ENCODE measurements at regions not wholly inside any gene's neighbourhood (a gene's known extent, or its start where the extent isn't known, plus 50 kb on each side); places are given as distances from the start of the nearest gene placed in this dataset.

- no peak overlapping the region for H3K27ac ChIP-seq
- no peak for TF ChIP-seq CTCF (IDR thresholded peaks at IDR 0.05)
- no peaks in the 10 kb centered on the region for H3K27me3 ChIP-seq
- no peaks in the 10 kb centered on the region for H3K36me3 ChIP-seq
- no peak for DNase-seq
- no peak overlapping the region for H3K4me3 ChIP-seq
- no peaks in the 10 kb centered on the region for H3K9me3 ChIP-seq
- H3K4me1 ChIP-seq: no peaks in the 10 kb centered on the region
- intact Hi-C loops (cut with DNase I; ENCODE audit: low total_unique reads): loop anchor here (5.0 kb wide), 1 partner anchor 61 kb away; no protein-coding TSS in a partner anchor
These were observed 239.5 kb upstream of the SLC24A2 start for GRCh38 chr9:20028192-20028848.

- Histone ChIP-seq H3K27ac (no peak overlapping the region), H3K27me3 (no peaks in the 10 kb centered on the region), H3K36me3 (no peaks in the 10 kb centered on the region), H3K9me3 (no peaks in the 10 kb centered on the region), H3K4me3 (no peak overlapping the region), H3K4me1 (no peaks in the 10 kb centered on the region)
- intact Hi-C loops (cut with DNase I; ENCODE audit: low total_unique reads): no loop called here
- DNase-seq: no peak
- TF ChIP-seq CTCF (IDR thresholded peaks at IDR 0.05): no peak
These were observed 235.2 kb upstream of the SLC24A2 start for GRCh38 chr9:20023961-20024571.

- intact Hi-C loops (cut with DNase I; ENCODE audit: low total_unique reads): no loop called here
- Histone ChIP-seq H3K36me3 (no peaks in the 10 kb centered on the region), H3K27ac (no peak overlapping the region), H3K4me1 (no peaks in the 10 kb centered on the region), H3K27me3 (no peaks in the 10 kb centered on the region), H3K4me3 (no peak overlapping the region), H3K9me3 (no peaks in the 10 kb centered on the region)
- DNase-seq: no peak
- TF ChIP-seq CTCF (IDR thresholded peaks at IDR 0.05): no peak
These were observed 234.5 kb upstream of the SLC24A2 start for GRCh38 chr9:20023210-20023905.

- intact Hi-C loops (cut with DNase I; ENCODE audit: low total_unique reads): no loop called here
- Histone ChIP-seq H3K9me3 (no peaks in the 10 kb centered on the region), H3K27ac (no peak overlapping the region), H3K36me3 (no peaks in the 10 kb centered on the region), H3K4me1 (no peaks in the 10 kb centered on the region), H3K27me3 (no peaks in the 10 kb centered on the region), H3K4me3 (no peak overlapping the region)
- no peak for DNase-seq
- TF ChIP-seq CTCF (IDR thresholded peaks at IDR 0.05): no peak
These were observed 233.6 kb upstream of the SLC24A2 start for GRCh38 chr9:20022410-20022809.

- H3K27ac ChIP-seq: no peak overlapping the region
- no peak for DNase-seq
- H3K4me1 ChIP-seq: no peaks in the 10 kb centered on the region
- H3K9me3 ChIP-seq: no peaks in the 10 kb centered on the region
- H3K4me3 ChIP-seq: no peak overlapping the region
- H3K27me3 ChIP-seq: no peaks in the 10 kb centered on the region
- no peak for TF ChIP-seq CTCF (IDR thresholded peaks at IDR 0.05)
- H3K36me3 ChIP-seq: no peaks in the 10 kb centered on the region
- intact Hi-C loops (cut with DNase I; ENCODE audit: low total_unique reads): no loop called here
These were observed 227.8 kb upstream of the SLC24A2 start for GRCh38 chr9:20016611-20017010.

All from tibial artery (tissue), 4 donors.